A549 (cell line): ENCODE measurements at regions not wholly inside any gene's neighbourhood (a gene's known extent, or its start where the extent isn't known, plus 50 kb on each side); places are given as distances from the start of the nearest gene placed in this dataset.

ENCODE experiments used
- ATAC-seq, 2 experiments: fragments of 200-7000 bp in 1 of 2; fragments of >200 bp in 1 of 2; cut with Nextera tagmentation in 1 of 2; cut with Tn5 transposase in 1 of 2; 3 replicates each; pipeline versions ENCODE4 v1.8.0 to v1.9.1; 2018 to 2020; ENCODE audit warnings: mild to moderate bottlenecking in 1 of 2, moderate library complexity in 1 of 2
- CTCF ChIA-PET: fragments of 300-600 bp; sonication (Branson Sonifier 250); formaldehyde crosslinking; extraction: SDS; loops from one replicate; lab custom pipeline; 2021; ENCODE audit warnings: antibody characterized with exemption, inconsistent platforms; lab: Yijun Ruan, JAX
- POLR2A ChIA-PET: fragments of 350-600 bp; formaldehyde crosslinking; extraction: SDS; loops from one replicate; lab custom pipeline; 2021; ENCODE audit warnings: antibody characterized with exemption, inconsistent platforms; lab: Yijun Ruan, JAX
- DNase-seq, 2 experiments: peaks; one replicate each; pipeline versions ENCODE4 v3.0.0 to v3.0.0-alpha.2; 2011 to 2016; ENCODE audit warnings: low read depth in 1 of 2, low spot score in 1 of 2
- FAIRE-seq: peaks from 2 replicates; lab custom pipeline; 2011; peaks lifted over from hg19 to GRCh38; lab: Jason Lieb, UNC
- H3K27ac ChIP-seq, 2 experiments: fragments of >200 bp; sonication (Bioruptor Twin); formaldehyde crosslinking; 3 replicates each; pipeline ENCODE4 v1.5.1; 2016 to 2017
- H3K4me1 ChIP-seq: fragments of >200 bp; sonication (Bioruptor Twin); formaldehyde crosslinking; 3 replicates; pipeline ENCODE4 v1.6.1; 2016
- H3K4me2 ChIP-seq: fragments of >200 bp; sonication (Bioruptor Twin); formaldehyde crosslinking; 3 replicates; pipeline ENCODE4 v1.6.1; 2016
- H3K4me3 ChIP-seq: fragments of >200 bp; sonication (Bioruptor Twin); formaldehyde crosslinking; 3 replicates; pipeline ENCODE4 v1.5.1; 2016
- H3K9me3 ChIP-seq: fragments of >200 bp; sonication (Bioruptor Twin); formaldehyde crosslinking; 3 replicates; pipeline ENCODE4 v1.6.1; 2016
- BHLHE40 ChIP-seq: IDR thresholded peaks from 2 replicates; pipeline ENCODE4 v1.6.1; 2012; ENCODE audit warnings: low read depth, low read length, inconsistent platforms
- CBX8 ChIP-seq: fragments of 200-600 bp; sonication (generic); IDR thresholded peaks from 2 replicates; pipeline ENCODE4 v1.6.1; 2016
- CHD2 ChIP-seq: fragments of 150-350 bp; IDR thresholded peaks from 2 replicates; pipeline ENCODE4 v1.6.1; 2014; ENCODE audit warnings: low read length; ENCODE audit not compliant: partially characterized antibody
- CHD4 ChIP-seq: fragments of 200-600 bp; sonication (generic); IDR thresholded peaks from 2 replicates; pipeline ENCODE4 v1.6.1; 2016; ENCODE audit warnings: antibody characterized with exemption, mild to moderate bottlenecking, borderline replicate concordance
- EHF ChIP-seq: fragments of 250-450 bp; sonication (Bioruptor Pico); IDR thresholded peaks from 2 replicates; pipeline ENCODE4 v1.5.0; 2020; ENCODE audit warnings: mild to moderate bottlenecking
- EP300 ChIP-seq, 2 experiments: fragments of >200 bp; sonication (Bioruptor Twin); formaldehyde crosslinking; IDR thresholded peaks; 2 replicates in 1 of 2; 3 replicates in 1 of 2; pipeline ENCODE4 v1.6.1; 2016 to 2017
- ESRRA ChIP-seq: fragments of 150-350 bp; IDR thresholded peaks from 2 replicates; pipeline ENCODE4 v1.6.1; 2014; ENCODE audit warnings: mild to moderate bottlenecking, low read length, borderline replicate concordance
- FOXS1 ChIP-seq: fragments of 250-450 bp; sonication (Bioruptor Pico); IDR thresholded peaks from 2 replicates; pipeline ENCODE4 v1.5.0; 2020; ENCODE audit warnings: mild to moderate bottlenecking, moderate library complexity
- GATA3 ChIP-seq: IDR thresholded peaks from 2 replicates; pipeline ENCODE4 v1.6.1; 2012; ENCODE audit warnings: borderline replicate concordance
- JUN ChIP-seq, 2 experiments: fragments of >200 bp; sonication (Bioruptor Twin); formaldehyde crosslinking; IDR thresholded peaks; 2 replicates in 1 of 2; 3 replicates in 1 of 2; pipeline ENCODE4 v1.6.1; 2016 to 2017
- JUNB ChIP-seq: fragments of >200 bp; sonication (Bioruptor Twin); formaldehyde crosslinking; IDR thresholded peaks from 2 replicates; pipeline ENCODE4 v1.6.1; 2016
- KDM1A ChIP-seq: fragments of 200-600 bp; sonication (generic); IDR thresholded peaks from 2 replicates; pipeline ENCODE4 v1.6.1; 2016; ENCODE audit warnings: low read depth, mild to moderate bottlenecking
- MYC ChIP-seq: IDR thresholded peaks from 2 replicates; pipeline ENCODE4 v1.6.1; 2012; ENCODE audit warnings: mild to moderate bottlenecking, inconsistent platforms, low read length, improper control_type of control experiment, borderline replicate concordance
- NPAS2 ChIP-seq: fragments of 250-450 bp; sonication (Bioruptor Pico); IDR thresholded peaks from 2 replicates; pipeline ENCODE4 v1.8.0; 2022; ENCODE audit warnings: mild to moderate bottlenecking, moderate library complexity, borderline replicate concordance
- NR3C1 ChIP-seq: fragments of >200 bp; sonication (Bioruptor Twin); formaldehyde crosslinking; IDR thresholded peaks from 3 replicates; pipeline ENCODE4 v1.6.1; 2017
- PHF8 ChIP-seq: fragments of 200-600 bp; sonication (generic); IDR thresholded peaks from 2 replicates; pipeline ENCODE4 v1.6.1; 2016; ENCODE audit warnings: low read depth, mild to moderate bottlenecking, antibody characterized with exemption, moderate library complexity, borderline replicate concordance
- POLR2A ChIP-seq: IDR thresholded peaks from 2 replicates; pipeline ENCODE4 v1.6.1; 2012; ENCODE audit warnings: mild to moderate bottlenecking, low read length
- RARB ChIP-seq: fragments of 250-450 bp; sonication (Bioruptor Pico); IDR thresholded peaks from 2 replicates; pipeline ENCODE4 v1.8.0; 2021; ENCODE audit warnings: mild to moderate bottlenecking, moderate library complexity
- RCOR1 ChIP-seq: fragments of 150-350 bp; IDR thresholded peaks from 2 replicates; pipeline ENCODE4 v1.6.1; 2014; ENCODE audit warnings: antibody characterized with exemption, low read length, low read depth
- RFX5 ChIP-seq: fragments of 450-650 bp; IDR thresholded peaks from 2 replicates; pipeline ENCODE4 v1.7.1; 2014; ENCODE audit warnings: antibody characterized with exemption, mild to moderate bottlenecking, moderate library complexity
- RNF2 ChIP-seq: fragments of 200-600 bp; sonication (generic); IDR thresholded peaks from 2 replicates; pipeline ENCODE4 v1.6.1; 2016; ENCODE audit warnings: low read depth, mild to moderate bottlenecking, antibody characterized with exemption, moderate library complexity, borderline replicate concordance
- SMC3 ChIP-seq: fragments of >200 bp; sonication (Bioruptor Twin); formaldehyde crosslinking; IDR thresholded peaks from 3 replicates; pipeline ENCODE4 v1.6.1; 2018; ENCODE audit warnings: inconsistent platforms
- TP53 ChIP-seq: fragments of 250-450 bp; sonication (Bioruptor Pico); IDR thresholded peaks from 2 replicates; pipeline ENCODE4 v1.5.0; 2021; ENCODE audit warnings: mild to moderate bottlenecking, moderate library complexity
- ZC3H11A ChIP-seq: fragments of 450-650 bp; IDR thresholded peaks from 2 replicates; pipeline ENCODE4 v1.6.1; 2014; ENCODE audit warnings: antibody characterized with exemption, mild to moderate bottlenecking
- ZNF302 ChIP-seq: fragments of 250-450 bp; sonication (Bioruptor Pico); IDR thresholded peaks from 2 replicates; pipeline ENCODE4 v1.9.0; 2021; ENCODE audit warnings: inconsistent platforms, mild to moderate bottlenecking, moderate library complexity
- WGBS: methylation state at CpG from one replicate; pipeline ENCODE4 v1.1.6; 2017; ENCODE audit errors: missing lambda C conversion rate; 5-methylcytosine and 5-hydroxymethylcytosine counted together
- TF ChIP-seq, protein P1 (sequence below): IDR thresholded peaks from 2 replicates; pipeline ENCODE4 v1.6.1; 2012
- TF ChIP-seq, protein P2 (sequence below): fragments of >200 bp; sonication (Bioruptor Twin); formaldehyde crosslinking; IDR thresholded peaks from 2 replicates; pipeline ENCODE4 v1.6.1; 2016
- TF ChIP-seq, protein P3 (sequence below): fragments of 250-450 bp; sonication (Bioruptor Pico); IDR thresholded peaks from 2 replicates; pipeline ENCODE4 v1.5.0; 2020; ENCODE audit warnings: low read depth, mild to moderate bottlenecking, moderate library complexity
- TF ChIP-seq, protein P4 (sequence below): fragments of >200 bp; sonication (Bioruptor Twin); formaldehyde crosslinking; IDR thresholded peaks from 3 replicates; pipeline ENCODE4 v1.6.1; 2016
- TF ChIP-seq, protein P5 (sequence below): fragments of 450-650 bp; IDR thresholded peaks from 2 replicates; pipeline ENCODE4 v1.6.1; 2014; ENCODE audit warnings: antibody characterized with exemption
- TF ChIP-seq, protein P6 (sequence below): IDR thresholded peaks from 2 replicates; pipeline ENCODE4 v1.6.1; 2012

DNA sequence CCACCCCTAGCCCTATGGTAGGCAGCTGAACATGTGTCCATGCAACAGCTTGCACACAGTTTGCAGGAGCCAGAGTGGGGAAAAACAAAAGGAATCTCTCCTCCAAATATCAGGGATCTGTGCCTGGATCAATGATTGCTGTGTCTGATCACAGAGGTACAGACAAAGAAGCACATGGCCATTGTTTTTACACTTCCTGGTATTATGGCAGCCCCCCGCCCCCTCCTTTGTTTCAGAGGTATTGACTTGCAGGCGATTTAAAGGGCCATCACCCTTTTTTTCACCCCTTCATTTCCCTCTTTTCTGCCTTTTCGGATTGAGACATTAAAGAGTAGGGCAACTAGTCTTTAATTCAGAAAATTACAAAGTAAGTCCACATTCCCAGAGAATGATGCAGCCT lies 453.0 kb upstream of the LUZP2 start:
- ATAC-seq (no peak), DNase-seq (no peak), FAIRE-seq (no peak)
- H3K4me3 ChIP-seq = no peak overlapping the region
- TF ChIP-seq EHF (CRISPR knock-in tag) (no peak), JUN (IDR thresholded peaks at IDR 0.05) (no peak)
- CTCF ChIA-PET = no interaction called here
- 17% methylated on average over 3 of the region's 3 CpGs for WGBS
- POLR2A ChIA-PET = no interaction called here
- no peak overlapping the region for H3K4me2 ChIP-seq
- no peaks in the 10 kb centered on the region; the same call in 1 of the 3 replicates for H3K9me3 ChIP-seq
- no peak overlapping the region for H3K27ac ChIP-seq
- H3K4me1 ChIP-seq = no peaks in the 10 kb centered on the region

DNA sequence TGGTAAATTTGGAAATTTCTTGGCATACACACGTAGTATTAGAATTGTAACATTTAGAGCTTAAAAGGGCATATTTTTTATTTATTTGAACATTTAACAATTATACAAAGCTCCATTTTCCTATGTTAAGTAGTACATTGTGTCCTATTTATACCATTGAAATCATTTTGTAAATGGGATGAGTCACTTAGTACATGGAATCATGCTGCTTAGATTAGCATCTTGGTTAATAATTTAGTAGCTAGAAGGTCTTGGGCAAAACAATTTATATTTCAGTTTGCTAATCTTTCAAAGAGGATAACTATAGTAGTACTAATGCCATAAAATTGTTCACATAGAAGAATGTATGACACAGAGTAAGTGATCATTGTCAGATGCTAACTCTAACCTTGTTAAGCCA lies 450.1 kb upstream of the LUZP2 start:
- Histone ChIP-seq H3K4me2 (no peak overlapping the region), H3K27ac (no peak overlapping the region)
- ChIA-PET CTCF (interaction anchor here (0.8 kb wide), 1 partner anchor 9 kb away, joined by 3 read pairs; no protein-coding TSS in a partner anchor), POLR2A (no interaction called here)
- no peak for DNase-seq
- TF ChIP-seq EP300 (IDR thresholded peaks at IDR 0.05) (no peak), NR3C1 (no peak), POLR2A (no peak), JUNB (no peak), RARB (CRISPR knock-in tag) (no peak), RFX5 (no peak), KDM1A (no peak), EHF (CRISPR knock-in tag) (no peak), RNF2 (no peak), ESRRA (no peak), CHD4 (no peak), RCOR1 (no peak), TP53 (CRISPR knock-in tag) (no peak), ZC3H11A (no peak), BHLHE40 (no peak)
- TF ChIP-seq, protein P1, sequence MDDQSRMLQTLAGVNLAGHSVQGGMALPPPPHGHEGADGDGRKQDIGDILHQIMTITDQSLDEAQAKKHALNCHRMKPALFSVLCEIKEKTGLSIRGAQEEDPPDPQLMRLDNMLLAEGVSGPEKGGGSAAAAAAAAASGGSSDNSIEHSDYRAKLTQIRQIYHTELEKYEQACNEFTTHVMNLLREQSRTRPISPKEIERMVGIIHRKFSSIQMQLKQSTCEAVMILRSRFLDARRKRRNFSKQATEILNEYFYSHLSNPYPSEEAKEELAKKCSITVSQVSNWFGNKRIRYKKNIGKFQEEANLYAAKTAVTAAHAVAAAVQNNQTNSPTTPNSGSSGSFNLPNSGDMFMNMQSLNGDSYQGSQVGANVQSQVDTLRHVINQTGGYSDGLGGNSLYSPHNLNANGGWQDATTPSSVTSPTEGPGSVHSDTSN = no peak
- TF ChIP-seq, protein P2, sequence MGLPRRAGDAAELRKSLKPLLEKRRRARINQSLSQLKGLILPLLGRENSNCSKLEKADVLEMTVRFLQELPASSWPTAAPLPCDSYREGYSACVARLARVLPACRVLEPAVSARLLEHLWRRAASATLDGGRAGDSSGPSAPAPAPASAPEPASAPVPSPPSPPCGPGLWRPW = no peak
- TF ChIP-seq, protein P3, sequence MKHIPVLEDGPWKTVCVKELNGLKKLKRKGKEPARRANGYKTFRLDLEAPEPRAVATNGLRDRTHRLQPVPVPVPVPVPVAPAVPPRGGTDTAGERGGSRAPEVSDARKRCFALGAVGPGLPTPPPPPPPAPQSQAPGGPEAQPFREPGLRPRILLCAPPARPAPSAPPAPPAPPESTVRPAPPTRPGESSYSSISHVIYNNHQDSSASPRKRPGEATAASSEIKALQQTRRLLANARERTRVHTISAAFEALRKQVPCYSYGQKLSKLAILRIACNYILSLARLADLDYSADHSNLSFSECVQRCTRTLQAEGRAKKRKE = no peak
- TF ChIP-seq, protein P4, sequence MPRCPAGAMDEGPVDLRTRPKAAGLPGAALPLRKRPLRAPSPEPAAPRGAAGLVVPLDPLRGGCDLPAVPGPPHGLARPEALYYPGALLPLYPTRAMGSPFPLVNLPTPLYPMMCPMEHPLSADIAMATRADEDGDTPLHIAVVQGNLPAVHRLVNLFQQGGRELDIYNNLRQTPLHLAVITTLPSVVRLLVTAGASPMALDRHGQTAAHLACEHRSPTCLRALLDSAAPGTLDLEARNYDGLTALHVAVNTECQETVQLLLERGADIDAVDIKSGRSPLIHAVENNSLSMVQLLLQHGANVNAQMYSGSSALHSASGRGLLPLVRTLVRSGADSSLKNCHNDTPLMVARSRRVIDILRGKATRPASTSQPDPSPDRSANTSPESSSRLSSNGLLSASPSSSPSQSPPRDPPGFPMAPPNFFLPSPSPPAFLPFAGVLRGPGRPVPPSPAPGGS = no peak
- TF ChIP-seq, protein P5, sequence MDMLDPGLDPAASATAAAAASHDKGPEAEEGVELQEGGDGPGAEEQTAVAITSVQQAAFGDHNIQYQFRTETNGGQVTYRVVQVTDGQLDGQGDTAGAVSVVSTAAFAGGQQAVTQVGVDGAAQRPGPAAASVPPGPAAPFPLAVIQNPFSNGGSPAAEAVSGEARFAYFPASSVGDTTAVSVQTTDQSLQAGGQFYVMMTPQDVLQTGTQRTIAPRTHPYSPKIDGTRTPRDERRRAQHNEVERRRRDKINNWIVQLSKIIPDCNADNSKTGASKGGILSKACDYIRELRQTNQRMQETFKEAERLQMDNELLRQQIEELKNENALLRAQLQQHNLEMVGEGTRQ = no peak
- TF ChIP-seq, all 56 proteins: peak for 0
- ATAC-seq (no peak), FAIRE-seq (no peak)
- no peaks in the 10 kb centered on the region; the same call in 2 of the 3 replicates for H3K9me3 ChIP-seq
- H3K4me3 ChIP-seq = no peak overlapping the region
- 8% methylated on average over 1 of the region's 1 CpG for WGBS
- H3K4me1 ChIP-seq = no peaks in the 10 kb centered on the region

DNA sequence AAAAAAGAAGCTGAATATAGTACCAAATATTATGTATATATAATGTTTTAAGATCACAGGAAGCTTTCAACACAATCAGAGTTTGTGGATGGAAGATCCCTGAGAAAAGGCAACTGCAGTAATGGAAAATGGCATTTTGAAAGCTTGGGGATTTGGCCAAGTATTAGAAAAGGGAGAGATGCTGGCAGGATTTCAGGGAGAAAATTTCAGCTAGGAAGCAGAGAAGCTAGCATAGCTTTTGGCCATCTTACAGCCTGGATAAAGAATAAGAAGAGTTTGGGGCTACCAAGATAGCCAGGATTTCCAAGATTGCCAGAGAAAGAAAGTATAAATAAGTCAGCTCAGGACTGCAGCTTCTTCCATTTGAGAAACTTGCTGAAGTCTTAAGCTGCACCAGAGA lies 440.8 kb upstream of the LUZP2 start:
- ATAC-seq (no peak), FAIRE-seq (no peak), DNase-seq (no peak)
- ChIA-PET CTCF (interaction anchor here (0.8 kb wide), 1 partner anchor 9 kb away, joined by 3 read pairs; no protein-coding TSS in a partner anchor), POLR2A (no interaction called here)
- Histone ChIP-seq H3K4me3 (no peak overlapping the region), H3K9me3 (no peaks in the 10 kb centered on the region), H3K27ac (no peak overlapping the region), H3K4me2 (no peak overlapping the region), H3K4me1 (no peaks in the 10 kb centered on the region)
- TF ChIP-seq SMC3 (no peak), NPAS2 (CRISPR knock-in tag) (no peak), PHF8 (no peak), RNF2 (no peak), CHD2 (no peak), BHLHE40 (no peak), FOXS1 (no peak), GATA3 (no peak), MYC (no peak), CBX8 (no peak), POLR2A (no peak), ZNF302 (CRISPR knock-in tag) (no peak), RCOR1 (no peak), JUN (IDR thresholded peaks at IDR 0.05) (no peak)
- TF ChIP-seq, protein P6, sequence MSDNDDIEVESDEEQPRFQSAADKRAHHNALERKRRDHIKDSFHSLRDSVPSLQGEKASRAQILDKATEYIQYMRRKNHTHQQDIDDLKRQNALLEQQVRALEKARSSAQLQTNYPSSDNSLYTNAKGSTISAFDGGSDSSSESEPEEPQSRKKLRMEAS = no peak
- TF ChIP-seq, protein P1 = no peak
- TF ChIP-seq, protein P2 = no peak
